ENCODE measurements at regions not wholly inside any gene's neighbourhood (a gene's known extent, or its start where the extent isn't known, plus 50 kb on each side); places are given as distances from the start of the nearest gene placed in this dataset.

DNA sequence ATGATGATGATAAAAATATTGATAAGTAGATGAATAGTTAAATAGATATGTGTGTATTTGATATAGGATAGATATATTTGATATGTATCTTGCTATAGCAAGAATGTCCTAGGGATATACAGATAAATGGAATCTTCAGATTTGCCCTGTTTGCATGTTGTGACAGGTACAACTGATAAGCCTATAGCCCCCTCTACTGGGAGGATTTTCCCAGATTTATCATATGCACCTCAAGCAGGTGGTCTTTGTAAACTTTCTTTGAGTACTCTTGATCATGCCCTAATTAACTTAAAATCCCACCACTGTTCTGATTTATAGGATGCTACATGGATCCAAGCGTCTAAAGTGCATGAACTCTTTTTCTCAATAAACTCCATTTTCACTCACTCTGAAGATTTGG lies 1050.7 kb downstream of the SORCS3 start:
- H3K27me3 Mint-ChIP-seq: no peaks in the 10 kb centered on the region
- H3K27me3 ChIP-seq (replicated peaks in 1 of 4; ENCODE audit: control extremely low read depth in 1 of 4, control insufficient read depth in 3 of 4, insufficient read depth in 4 of 4, low read length in 3 of 4): no peaks in the 10 kb centered on the region
- no peak overlapping the region for H3K4me3 Mint-ChIP-seq
- WGBS (ENCODE audit: insufficient coverage): no CpG with 5 or more reads among the region's 1 CpG
- H3K4me1 ChIP-seq (ENCODE audit: control insufficient read depth in 2 of 2, insufficient read depth in 2 of 2, low read length in 2 of 2): no peaks in the 10 kb centered on the region
- H4K20me1 ChIP-seq (ENCODE audit: control insufficient read depth, insufficient read depth, low read length, poor library complexity, severe bottlenecking): no peaks in the 10 kb centered on the region
- no peak overlapping the region for H3K27ac ChIP-seq (ENCODE audit: low read length in 2 of 2)
- no peaks in the 10 kb centered on the region for H3K36me3 ChIP-seq (replicated peaks in 1 of 2; ENCODE audit: control extremely low read depth in 1 of 2, control insufficient read depth in 1 of 2, extremely low read depth in 1 of 2, insufficient read depth in 2 of 2, low read length in 1 of 2)
- ATAC-seq (ENCODE audit: low read depth) (no peak), DNase-seq (no peak)
- H3K27ac Mint-ChIP-seq: no peak overlapping the region
- no peak overlapping the region for H3K4me2 ChIP-seq (replicated peaks; ENCODE audit: low read depth, low read length, poor library complexity, severe bottlenecking)
- no peaks in the 10 kb centered on the region for H3K79me2 ChIP-seq (ENCODE audit: control insufficient read depth, insufficient read depth, low read length)
- ChIA-PET CTCF (no interaction called here), POLR2A (no interaction called here)
- H2AFZ ChIP-seq (ENCODE audit: insufficient read depth, low read depth, low read length, poor library complexity, severe bottlenecking): no peak overlapping the region
- H3K9ac ChIP-seq (ENCODE audit: low read length): no peak overlapping the region
- H3K4me3 ChIP-seq (ENCODE audit: control extremely low read depth in 1 of 5, extremely low read depth in 1 of 5, insufficient read depth in 1 of 5, low read depth in 2 of 5, low read length in 4 of 5): no peak overlapping the region
- no peaks in the 10 kb centered on the region for H3K4me1 Mint-ChIP-seq
- no peaks in the 10 kb centered on the region for H3K9me3 Mint-ChIP-seq (ENCODE audit: insufficient read depth)
- no peaks in the 10 kb centered on the region for H3K9me3 ChIP-seq (ENCODE audit: control extremely low read depth in 1 of 3, control insufficient read depth in 2 of 3, insufficient read depth in 1 of 3, low read length in 2 of 3)
- TF ChIP-seq EZH2 (IDR thresholded peaks at IDR 0.05; ENCODE audit: borderline replicate concordance, insufficient read depth, low read depth, low read length, poor library complexity, severe bottlenecking): no peak
- no peak for TF ChIP-seq CTCF (IDR thresholded peaks at IDR 0.05)
- intact Hi-C loops (cut with micrococcal nuclease): no loop called here

- no peak overlapping the region for H3K27ac Mint-ChIP-seq
- H3K4me3 ChIP-seq (ENCODE audit: control extremely low read depth in 1 of 5, extremely low read depth in 1 of 5, insufficient read depth in 1 of 5, low read depth in 2 of 5, low read length in 4 of 5): no peak overlapping the region
- H4K20me1 ChIP-seq (ENCODE audit: control insufficient read depth, insufficient read depth, low read length, poor library complexity, severe bottlenecking): no peaks in the 10 kb centered on the region
- H3K9ac ChIP-seq (ENCODE audit: low read length): no peak overlapping the region
- no peak overlapping the region for H2AFZ ChIP-seq (ENCODE audit: insufficient read depth, low read depth, low read length, poor library complexity, severe bottlenecking)
- no peaks in the 10 kb centered on the region for H3K36me3 ChIP-seq (replicated peaks in 1 of 2; ENCODE audit: control extremely low read depth in 1 of 2, control insufficient read depth in 1 of 2, extremely low read depth in 1 of 2, insufficient read depth in 2 of 2, low read length in 1 of 2)
- H3K27me3 Mint-ChIP-seq: no peaks in the 10 kb centered on the region
- no peaks in the 10 kb centered on the region for H3K4me1 Mint-ChIP-seq
- TF ChIP-seq CTCF (IDR thresholded peaks at IDR 0.05): no peak
- TF ChIP-seq EZH2 (IDR thresholded peaks at IDR 0.05; ENCODE audit: borderline replicate concordance, insufficient read depth, low read depth, low read length, poor library complexity, severe bottlenecking): no peak
- no peaks in the 10 kb centered on the region for H3K79me2 ChIP-seq (ENCODE audit: control insufficient read depth, insufficient read depth, low read length)
- H3K27me3 ChIP-seq (replicated peaks in 1 of 4; ENCODE audit: control extremely low read depth in 1 of 4, control insufficient read depth in 3 of 4, insufficient read depth in 4 of 4, low read length in 3 of 4): no peaks in the 10 kb centered on the region
- H3K4me3 Mint-ChIP-seq: no peak overlapping the region
- peaks cover 0 to 7% (median 0%) of the 10 kb centered on the region in 3 donors for H3K9me3 ChIP-seq (ENCODE audit: control extremely low read depth in 1 of 3, control insufficient read depth in 2 of 3, insufficient read depth in 1 of 3, low read length in 2 of 3)
- no peak overlapping the region for H3K4me2 ChIP-seq (replicated peaks; ENCODE audit: low read depth, low read length, poor library complexity, severe bottlenecking)
- DNase-seq (no peak), ATAC-seq (ENCODE audit: low read depth) (no peak)
- no peak overlapping the region for H3K27ac ChIP-seq (ENCODE audit: low read length in 2 of 2)
- ChIA-PET POLR2A (no interaction called here), CTCF (no interaction called here)
- H3K9me3 Mint-ChIP-seq (ENCODE audit: insufficient read depth): peaks cover 4% of the 10 kb centered on the region
- intact Hi-C loops (cut with micrococcal nuclease): no loop called here
- no CpG with 5 or more reads among the region's 3 CpGs for WGBS (ENCODE audit: insufficient coverage)
- H3K4me1 ChIP-seq (ENCODE audit: control insufficient read depth in 2 of 2, insufficient read depth in 2 of 2, low read length in 2 of 2): no peaks in the 10 kb centered on the region
Observed at GRCh38 chr10:105682911-105683310, 1041.8 kb downstream of the SORCS3 start.

Measured in B cell (primary cell).